Fibroblast of lung (primary cell): ENCODE measurements at regions not wholly inside any gene's neighbourhood (a gene's known extent, or its start where the extent isn't known, plus 50 kb on each side); places are given as distances from the start of the nearest gene placed in this dataset.

Experiments used
- DNase-seq, 2 donors: peaks; one replicate each; pipeline versions ENCODE4 v3.0.0 to v3.0.0-alpha.2; 2010; ENCODE audit warnings: low read depth in 2 of 2
- H2AFZ ChIP-seq: 2 replicates; pipeline ENCODE4 v1.5.1; 2012; ENCODE audit warnings: low read length, control low read depth, inconsistent platforms
- H3K27ac ChIP-seq: 2 replicates; pipeline ENCODE4 v1.5.1; 2011; ENCODE audit warnings: low read length, control low read depth; ENCODE audit not compliant: insufficient read depth
- H3K27me3 ChIP-seq: 2 replicates; pipeline ENCODE4 v1.5.1; 2011; ENCODE audit warnings: mild to moderate bottlenecking, low read length; ENCODE audit not compliant: control insufficient read depth, insufficient read depth
- H3K36me3 ChIP-seq: 2 replicates; pipeline ENCODE4 v1.5.1; 2011; ENCODE audit warnings: low read length; ENCODE audit not compliant: control insufficient read depth, insufficient read depth
- H3K4me1 ChIP-seq: 2 replicates; pipeline ENCODE4 v1.5.1; 2011; ENCODE audit warnings: low read length; ENCODE audit not compliant: control insufficient read depth, insufficient read depth; ENCODE audit errors: extremely low read depth
- H3K4me2 ChIP-seq: 2 replicates; pipeline ENCODE4 v1.5.1; 2011; ENCODE audit warnings: low read length, control low read depth; ENCODE audit not compliant: insufficient read depth; ENCODE audit errors: extremely low read depth
- H3K4me3 ChIP-seq, 4 experiments: fragments of 200-600 bp in 1 of 4; sonication (generic) in 1 of 4; replicated peaks in 1 of 4; 2 replicates each; pipeline ENCODE4 v1.5.1; 2011 to 2016; ENCODE audit warnings: low read length in 4 of 4, low read depth in 3 of 4, mild to moderate bottlenecking in 3 of 4, control low read depth in 2 of 4, inconsistent platforms in 1 of 4, mixed read lengths in 1 of 4; ENCODE audit not compliant: insufficient read depth in 1 of 4; ENCODE audit errors: control extremely low read depth in 1 of 4
- H3K79me2 ChIP-seq: 2 replicates; pipeline ENCODE4 v1.5.1; 2012; ENCODE audit warnings: mild to moderate bottlenecking, low read length, inconsistent platforms; ENCODE audit not compliant: control insufficient read depth, insufficient read depth
- H3K9ac ChIP-seq: 2 replicates; pipeline ENCODE4 v1.5.1; 2011; ENCODE audit warnings: mild to moderate bottlenecking, low read length, control low read depth; ENCODE audit not compliant: insufficient read depth
- H3K9me3 ChIP-seq: 2 replicates; pipeline ENCODE4 v1.5.1; 2012; ENCODE audit warnings: low read depth, low read length; ENCODE audit not compliant: control insufficient read depth, insufficient read depth
- H4K20me1 ChIP-seq: 2 replicates; pipeline ENCODE4 v1.5.1; 2011; ENCODE audit warnings: low read length; ENCODE audit not compliant: control insufficient read depth, insufficient read depth; ENCODE audit errors: extremely low read depth
- CTCF ChIP-seq, 2 donors: IDR thresholded peaks in 1 of 2; conservative IDR thresholded peaks in 1 of 2; 1 replicate in 1 of 2; 2 replicates in 1 of 2; pipeline ENCODE4 v1.5.1; 2011 to 2012; ENCODE audit warnings: low read length in 2 of 2, control low read depth in 1 of 2, inconsistent platforms in 1 of 2, low read depth in 1 of 2, mild to moderate bottlenecking in 1 of 2
- EZH2 ChIP-seq: IDR thresholded peaks from 2 replicates; pipeline ENCODE4 v1.5.1; 2012; ENCODE audit warnings: low read length, control low read depth, mild to moderate bottlenecking; ENCODE audit errors: missing control alignments

- Histone ChIP-seq H3K79me2 (no peaks in the 10 kb centered on the region), H3K27me3 (no peaks in the 10 kb centered on the region), H3K4me2 (peak overlapping the region; percentile 39), H3K36me3 (no peaks in the 10 kb centered on the region), H3K9ac (no peak overlapping the region), H3K9me3 (no peaks in the 10 kb centered on the region), H4K20me1 (no peaks in the 10 kb centered on the region), H3K27ac (peak overlapping the region; percentile 75), H2AFZ (no peak overlapping the region), H3K4me1 (peaks cover 13% of the 10 kb centered on the region), H3K4me3 (no peak overlapping the region)
- TF ChIP-seq EZH2, result no peak
- peak; percentile 81 to 100 for DNase-seq
These were observed 83.9 kb downstream of the CXCL12 start for GRCh38 chr10:44300666-44301649.

GRCh38 chr10:44298713-44299112 lies 86.2 kb downstream of the CXCL12 start:
- DNase-seq, result no peak
- Histone ChIP-seq H3K4me2 (no peak overlapping the region), H4K20me1 (no peaks in the 10 kb centered on the region), H3K79me2 (no peaks in the 10 kb centered on the region), H3K27ac (no peak overlapping the region), H3K4me3 (no peak overlapping the region), H3K27me3 (no peaks in the 10 kb centered on the region), H2AFZ (no peak overlapping the region), H3K4me1 (peaks cover 22% of the 10 kb centered on the region), H3K36me3 (no peaks in the 10 kb centered on the region), H3K9me3 (no peaks in the 10 kb centered on the region), H3K9ac (no peak overlapping the region)
- TF ChIP-seq EZH2, result no peak
- TF ChIP-seq CTCF (conservative IDR thresholded peaks at IDR 0.05 in 1 of 2, IDR thresholded peaks at IDR 0.05 in 1 of 2; ENCODE audit: low read depth in 1 of 2, low read length in 2 of 2), result no peak

- Histone ChIP-seq H3K4me2 (no peak overlapping the region), H3K27me3 (no peaks in the 10 kb centered on the region), H3K4me1 (peaks cover 26% of the 10 kb centered on the region), H2AFZ (no peak overlapping the region), H3K4me3 (no peak overlapping the region), H3K9me3 (no peaks in the 10 kb centered on the region), H3K9ac (no peak overlapping the region), H4K20me1 (no peaks in the 10 kb centered on the region), H3K79me2 (no peaks in the 10 kb centered on the region), H3K36me3 (no peaks in the 10 kb centered on the region), H3K27ac (no peak overlapping the region)
- no peak for DNase-seq
- TF ChIP-seq CTCF (conservative IDR thresholded peaks at IDR 0.05 in 1 of 2, IDR thresholded peaks at IDR 0.05 in 1 of 2; ENCODE audit: low read depth in 1 of 2, low read length in 2 of 2) (no peak), EZH2 (no peak)
These were observed 86.9 kb downstream of the CXCL12 start for GRCh38 chr10:44297963-44298362.
